OCI-LY3 (cell line): ENCODE measurements at regions not wholly inside any gene's neighbourhood (a gene's known extent, or its start where the extent isn't known, plus 50 kb on each side); places are given as distances from the start of the nearest gene placed in this dataset.

ENCODE experiments used
- CTCF ChIP-seq: fragments of 200-600, 300-600 bp; sonication (generic); IDR thresholded peaks from 2 replicates; pipeline ENCODE4 v1.5.1; 2014; ENCODE audit warnings: antibody characterized with exemption, low read length, low read depth
- EZH2phosphoT487 ChIP-seq: fragments of 200-600 bp; shearing (Covaris generic); IDR thresholded peaks from 2 replicates; pipeline ENCODE4 v1.6.1; 2018; ENCODE audit warnings: antibody characterized with exemption, mixed run types, low read depth

GRCh38 chr1:196063294-196063693 is 544.9 kb downstream of the KCNT2 start:
- TF ChIP-seq CTCF (no peak), EZH2phosphoT487 (no peak)
